ENCODE measurements at regions not wholly inside any gene's neighbourhood (a gene's known extent, or its start where the extent isn't known, plus 50 kb on each side); places are given as distances from the start of the nearest gene placed in this dataset.

GRCh38 chr2:13581471-13581870 lies 864.7 kb downstream of the TRIB2 start:
- Mint-ChIP-seq H3K36me3 (no peaks in the 10 kb centered on the region), H3K4me3 (no peak overlapping the region), H3K27ac (no peak overlapping the region), H3K27me3 (ENCODE audit: low read depth) (peaks cover 8% of the 10 kb centered on the region), H3K9me3 (no peaks in the 10 kb centered on the region; the same call in 1 of the 2 replicates), H3K4me1 (no peaks in the 10 kb centered on the region)
- CTCF ChIA-PET = interaction anchor here (0.6 to 1.0 kb wide), 11 partner anchors 28 to 1993 kb away, joined by 3 to 6 read pairs (median 3); no protein-coding TSS in a partner anchor
- DNase-seq (ENCODE audit: low spot score) (peak; percentile 64), ATAC-seq (peak; percentile 78)
- POLR2A ChIA-PET = no interaction called here
- 0 out of 2 replicates have a peak, but pooled peaks have one; percentile 16 for TF ChIP-seq CTCF (IDR thresholded peaks at IDR 0.05)
- TF ChIP-seq IRF1 (CRISPR knock-in tag; IDR thresholded peaks at IDR 0.05) = no peak

GRCh38 chr2:13583609-13584008 lies 866.9 kb downstream of the TRIB2 start:
- POLR2A ChIA-PET = no interaction called here
- H3K4me3 Mint-ChIP-seq = no peak overlapping the region
- H3K36me3 Mint-ChIP-seq = no peaks in the 10 kb centered on the region
- ATAC-seq = no peak
- DNase-seq (ENCODE audit: low spot score) = no peak
- CTCF ChIA-PET = no interaction called here
- TF ChIP-seq ZBTB43 (CRISPR knock-in tag; IDR thresholded peaks at IDR 0.05) (no peak), ZNF232 (CRISPR knock-in tag; IDR thresholded peaks at IDR 0.05) (no peak), NFATC4 (CRISPR knock-in tag; IDR thresholded peaks at IDR 0.05) (no peak), HMGA2 (CRISPR knock-in tag; IDR thresholded peaks at IDR 0.05) (no peak), ZNF121 (CRISPR knock-in tag; IDR thresholded peaks at IDR 0.05) (no peak), ZNF219 (CRISPR knock-in tag; IDR thresholded peaks at IDR 0.05; ENCODE audit: borderline replicate concordance) (no peak), GABPB1 (CRISPR knock-in tag; IDR thresholded peaks at IDR 0.05) (no peak), NFE2L1 (CRISPR knock-in tag; IDR thresholded peaks at IDR 0.05) (no peak), TEAD1 (CRISPR knock-in tag; IDR thresholded peaks at IDR 0.05) (no peak), ZNF512 (CRISPR knock-in tag; IDR thresholded peaks at IDR 0.05; ENCODE audit: borderline replicate concordance) (no peak), ZNF281 (CRISPR knock-in tag; IDR thresholded peaks at IDR 0.05) (no peak), PRRX2 (CRISPR knock-in tag; IDR thresholded peaks at IDR 0.05) (no peak), ZSCAN18 (CRISPR knock-in tag; IDR thresholded peaks at IDR 0.05) (no peak), PREB (CRISPR knock-in tag; IDR thresholded peaks at IDR 0.05; ENCODE audit: borderline replicate concordance) (no peak), PRDM15 (CRISPR knock-in tag; IDR thresholded peaks at IDR 0.05) (no peak), HMGXB4 (CRISPR knock-in tag; IDR thresholded peaks at IDR 0.05) (no peak)
- H3K27ac Mint-ChIP-seq = no peak overlapping the region
- H3K4me1 Mint-ChIP-seq = no peaks in the 10 kb centered on the region
- peaks cover 8% of the 10 kb centered on the region for H3K27me3 Mint-ChIP-seq (ENCODE audit: low read depth)
- H3K9me3 Mint-ChIP-seq = no peaks in the 10 kb centered on the region; the same call in 1 of the 2 replicates

All from WTC11 (cell line).